VCaP (cell line): ENCODE measurements at regions not wholly inside any gene's neighbourhood (a gene's known extent, or its start where the extent isn't known, plus 50 kb on each side); places are given as distances from the start of the nearest gene placed in this dataset.
"Not testable (repeated sequence)": the region's sequence is repeated elsewhere in the genome, so short reads cannot be mapped to it uniquely, and the experiment has no call there.

Experiments
- H3K27ac ChIP-seq: fragments of 450-650 bp; 2 replicates; pipeline ENCODE4 v1.5.1; 2017
- TF ChIP-seq, protein P1 (sequence below): fragments of 450-650 bp; conservative IDR thresholded peaks from 2 replicates; pipeline ENCODE4 v1.5.1; 2017; ENCODE audit warnings: mild to moderate bottlenecking, moderate library complexity

DNA sequence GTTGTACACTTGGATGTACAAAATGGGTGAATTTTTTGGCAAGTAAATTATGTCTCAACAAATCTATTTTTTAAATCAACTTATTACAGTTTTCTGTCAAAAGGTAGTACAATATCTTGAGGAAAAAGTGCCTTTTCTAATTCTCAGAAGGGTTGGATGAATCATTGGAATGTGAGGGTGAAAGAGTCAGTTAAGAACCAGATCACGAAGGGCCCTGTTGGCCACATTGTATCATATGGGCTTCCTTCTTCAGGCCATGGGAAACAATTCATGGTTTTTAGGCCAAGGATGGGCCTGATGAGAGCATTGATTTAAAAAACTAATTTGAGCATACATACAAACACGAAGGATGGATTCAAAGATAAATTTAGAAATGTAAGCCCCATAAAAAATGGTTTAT lies 503.7 kb downstream of the TNS3 start:
- TF ChIP-seq, protein P1, sequence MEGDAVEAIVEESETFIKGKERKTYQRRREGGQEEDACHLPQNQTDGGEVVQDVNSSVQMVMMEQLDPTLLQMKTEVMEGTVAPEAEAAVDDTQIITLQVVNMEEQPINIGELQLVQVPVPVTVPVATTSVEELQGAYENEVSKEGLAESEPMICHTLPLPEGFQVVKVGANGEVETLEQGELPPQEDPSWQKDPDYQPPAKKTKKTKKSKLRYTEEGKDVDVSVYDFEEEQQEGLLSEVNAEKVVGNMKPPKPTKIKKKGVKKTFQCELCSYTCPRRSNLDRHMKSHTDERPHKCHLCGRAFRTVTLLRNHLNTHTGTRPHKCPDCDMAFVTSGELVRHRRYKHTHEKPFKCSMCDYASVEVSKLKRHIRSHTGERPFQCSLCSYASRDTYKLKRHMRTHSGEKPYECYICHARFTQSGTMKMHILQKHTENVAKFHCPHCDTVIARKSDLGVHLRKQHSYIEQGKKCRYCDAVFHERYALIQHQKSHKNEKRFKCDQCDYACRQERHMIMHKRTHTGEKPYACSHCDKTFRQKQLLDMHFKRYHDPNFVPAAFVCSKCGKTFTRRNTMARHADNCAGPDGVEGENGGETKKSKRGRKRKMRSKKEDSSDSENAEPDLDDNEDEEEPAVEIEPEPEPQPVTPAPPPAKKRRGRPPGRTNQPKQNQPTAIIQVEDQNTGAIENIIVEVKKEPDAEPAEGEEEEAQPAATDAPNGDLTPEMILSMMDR, result no peak

DNA sequence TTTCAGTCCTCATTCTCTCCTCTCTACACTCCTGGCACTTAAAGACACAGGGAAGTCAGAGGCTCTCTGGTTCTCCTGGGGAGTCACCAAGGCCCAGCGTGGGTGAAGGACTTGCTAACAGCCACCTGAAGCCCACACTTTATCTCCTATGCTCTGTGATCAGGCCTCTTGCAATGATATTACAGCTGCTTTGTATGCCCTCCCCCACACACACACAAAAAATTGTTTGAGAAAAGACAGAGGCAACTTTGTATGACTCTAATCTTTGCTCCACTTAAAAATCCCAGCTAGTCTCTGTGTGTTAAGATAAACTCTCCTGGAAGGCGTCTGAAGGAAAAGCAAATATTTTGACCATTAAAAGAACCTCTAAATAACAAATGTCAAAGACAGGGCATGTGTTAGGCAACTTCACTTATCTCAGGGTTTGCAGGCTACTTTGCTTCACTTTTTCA lies 507.2 kb downstream of the TNS3 start:
- H3K27ac ChIP-seq, result peak overlapping the region; percentile 6; the same call in 1 of the 2 replicates
- TF ChIP-seq, protein P1, result no peak

More for the DNA sequence above, 503.7 kb downstream of the TNS3 start:
- H3K27ac ChIP-seq, result no peak overlapping the region

DNA sequence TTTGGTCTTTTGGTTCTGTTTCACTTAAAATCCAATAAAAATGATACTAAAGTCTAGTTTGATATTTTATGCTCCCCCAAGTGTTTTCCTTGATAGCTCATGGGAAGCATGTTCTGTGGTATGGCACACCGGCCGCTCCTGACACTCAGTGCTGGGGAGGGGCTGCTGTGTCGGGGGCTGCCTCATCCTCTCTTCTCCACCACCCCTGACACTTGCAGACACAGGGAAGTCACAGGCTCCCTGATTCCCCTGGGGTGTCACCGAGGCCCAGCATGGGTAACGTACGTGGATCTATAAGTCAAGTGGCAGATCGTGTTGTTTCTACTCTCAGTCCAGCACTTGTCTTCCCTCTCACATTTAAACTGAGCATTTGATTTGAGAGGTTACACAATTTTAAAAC lies 508.6 kb downstream of the TNS3 start:
- H3K27ac ChIP-seq, result no peak overlapping the region
- TF ChIP-seq, protein P1, result no peak

DNA sequence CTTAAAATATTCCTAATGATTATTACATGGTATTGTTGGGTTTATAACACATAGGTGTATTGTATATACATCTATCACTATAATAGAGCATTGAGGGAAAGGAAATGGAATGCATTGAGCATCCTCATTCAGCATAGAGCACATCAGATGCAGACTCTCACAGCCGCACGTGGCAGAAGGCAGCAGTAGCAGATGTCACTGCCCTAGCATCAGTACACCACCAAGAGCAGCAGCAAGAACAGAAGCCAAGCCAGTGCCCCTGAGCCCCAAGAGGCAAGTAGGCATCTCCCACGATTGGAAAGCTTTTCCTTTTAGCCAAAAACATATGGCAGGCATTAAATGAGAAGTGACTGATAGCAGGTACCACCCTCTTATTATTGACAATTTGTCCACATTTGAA lies 510.0 kb downstream of the TNS3 start:
- TF ChIP-seq, protein P1, result no peak
- no peak overlapping the region for H3K27ac ChIP-seq

DNA sequence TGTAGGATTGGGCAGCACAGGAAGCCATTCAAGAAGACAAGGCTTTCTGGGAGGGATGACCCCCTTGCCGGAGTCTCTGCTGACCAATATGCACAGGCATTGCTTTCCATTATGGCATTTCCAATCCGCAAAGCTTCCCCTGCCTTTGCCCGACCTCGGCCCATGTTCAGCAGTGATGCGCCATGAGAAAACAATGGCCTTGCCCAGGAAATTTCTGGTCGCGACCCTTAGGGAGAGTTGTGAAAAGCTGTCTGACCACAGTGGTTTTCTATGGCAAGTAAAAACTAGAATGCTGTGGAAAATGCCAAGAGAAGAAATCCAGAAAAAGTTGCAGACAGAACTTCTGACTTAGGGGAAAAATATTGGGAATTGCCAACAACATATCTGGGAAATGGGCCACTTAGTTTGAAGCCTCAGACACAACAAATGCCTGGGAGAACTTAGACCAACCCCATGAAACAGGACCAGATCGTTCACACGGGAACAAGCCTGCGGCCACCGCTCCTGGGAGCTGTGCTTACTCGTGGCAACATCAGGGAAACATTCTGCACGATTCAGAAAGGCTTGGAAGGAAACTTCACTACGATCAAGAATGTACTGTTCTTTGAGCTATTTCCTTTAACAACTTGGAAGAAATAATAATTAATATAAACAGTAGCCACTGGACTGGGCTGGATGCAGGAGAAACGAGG lies 512.4 kb downstream of the TNS3 start:
- TF ChIP-seq, protein P1, result no peak
- no peak overlapping the region for H3K27ac ChIP-seq

DNA sequence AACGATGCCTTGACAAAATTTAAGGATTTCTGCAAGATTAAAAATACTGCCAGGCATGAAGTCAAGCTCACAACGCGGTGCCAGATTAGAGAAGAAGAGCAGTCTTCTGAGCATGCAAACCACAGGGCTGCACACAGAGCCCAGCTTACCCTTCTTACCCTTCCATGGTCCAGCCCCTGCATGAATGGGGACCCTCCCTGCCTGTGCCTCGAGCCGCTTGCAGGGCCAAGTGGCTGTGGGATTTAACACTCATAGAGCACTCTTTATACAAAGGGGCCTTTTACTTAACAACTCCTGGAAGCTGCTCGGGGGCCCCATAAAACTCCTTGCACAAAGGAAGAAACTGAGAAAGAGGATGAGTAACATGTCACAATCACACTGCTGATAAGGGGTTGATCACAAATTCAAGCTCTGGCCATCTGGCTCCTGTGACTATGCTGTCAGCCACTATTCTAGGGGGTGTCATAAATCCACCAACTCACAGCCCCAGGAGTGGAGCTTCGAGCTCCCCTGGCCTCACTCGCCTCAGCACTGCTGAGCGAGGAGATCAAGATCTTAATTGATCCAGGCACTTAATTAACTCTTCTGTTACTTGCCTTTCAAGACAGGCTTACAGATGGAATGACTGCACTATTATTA lies 514.8 kb downstream of the TNS3 start:
- no peak overlapping the region for H3K27ac ChIP-seq
- TF ChIP-seq, protein P1, result no peak

DNA sequence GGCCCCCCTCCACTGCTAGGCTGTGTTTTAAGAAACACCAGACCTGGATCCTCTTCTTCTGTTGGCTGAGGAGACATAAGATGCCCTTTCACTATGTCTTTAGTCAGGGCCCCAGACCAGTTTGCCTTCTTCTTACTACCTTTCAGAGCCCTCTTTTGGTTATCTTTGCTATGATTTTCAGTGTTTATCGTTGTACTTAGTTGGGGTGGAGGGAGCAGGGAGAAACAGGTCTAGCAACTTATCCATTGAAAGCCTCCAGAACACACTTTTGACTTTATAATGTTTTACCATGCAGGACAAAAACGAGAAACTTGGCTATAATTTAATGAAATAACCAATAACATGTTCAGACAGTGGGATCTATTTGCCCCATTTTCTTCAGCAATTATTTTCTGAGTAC lies 525.2 kb downstream of the TNS3 start:
- TF ChIP-seq, protein P1, result no peak
- no peak overlapping the region for H3K27ac ChIP-seq

DNA sequence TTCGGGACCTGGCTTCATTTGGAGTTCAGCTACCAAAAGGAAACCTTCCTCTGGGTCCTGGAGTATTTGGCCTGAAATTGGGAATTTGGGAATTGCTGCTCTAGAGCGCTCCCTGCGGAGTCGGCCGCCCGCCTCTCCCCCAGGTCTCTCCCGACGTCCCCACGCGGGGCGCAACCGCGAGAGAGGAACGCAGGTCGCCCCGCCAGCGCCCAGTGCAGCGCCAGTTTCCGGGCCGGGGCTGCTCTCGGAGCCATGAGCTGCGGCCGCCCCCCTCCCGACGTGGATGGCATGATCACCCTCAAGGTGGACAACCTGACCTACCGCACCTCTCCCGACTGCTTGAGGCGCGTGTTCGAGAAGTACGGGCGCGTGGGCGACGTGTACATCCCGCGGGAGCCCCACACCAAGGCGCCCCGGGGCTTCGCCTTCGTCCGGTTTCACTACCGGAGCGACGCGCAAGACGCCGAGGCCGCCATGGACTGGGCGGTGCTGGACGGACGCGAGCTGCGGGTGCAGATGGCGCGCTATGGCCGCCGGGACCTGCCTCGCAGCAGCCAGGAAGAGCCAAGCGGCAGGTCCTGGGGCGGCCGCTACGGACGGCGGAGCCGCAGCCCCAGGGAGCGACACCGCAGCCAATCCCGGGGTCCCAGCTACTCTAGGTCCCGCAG lies 529.2 kb downstream of the TNS3 start:
- not testable (repeated sequence) for H3K27ac ChIP-seq
